ENCODE measurements at regions not wholly inside any gene's neighbourhood (a gene's known extent, or its start where the extent isn't known, plus 50 kb on each side); places are given as distances from the start of the nearest gene placed in this dataset.
"Not testable (repeated sequence)": the region's sequence is repeated elsewhere in the genome, so short reads cannot be mapped to it uniquely, and the experiment has no call there.

GRCh38 chr15:84147307-84147706 is 88.3 kb upstream of the GOLGA6L4 start:
- H3K9me2 ChIP-seq (replicated peaks; ENCODE audit: insufficient read depth, low read length); H3K4me2 ChIP-seq (ENCODE audit: low read depth, low read length); H2AFZ ChIP-seq (ENCODE audit: low read length); DNase-seq; H3K4me3 ChIP-seq (ENCODE audit: low read length); H3K79me2 ChIP-seq (ENCODE audit: low read length); H3K27ac ChIP-seq (ENCODE audit: low read length); H3K9ac ChIP-seq (ENCODE audit: low read length); H4K20me1 ChIP-seq (ENCODE audit: insufficient read depth, low read length); H3K4me1 ChIP-seq (ENCODE audit: low read length); H3K36me3 ChIP-seq (replicated peaks; ENCODE audit: insufficient read depth, low read length); H3F3A ChIP-seq (ENCODE audit: insufficient read depth, low read length); H3K9me3 ChIP-seq (replicated peaks; ENCODE audit: insufficient read depth, low read length); H3K27me3 ChIP-seq (replicated peaks; ENCODE audit: insufficient read depth, low read length): not testable (repeated sequence)

DNA sequence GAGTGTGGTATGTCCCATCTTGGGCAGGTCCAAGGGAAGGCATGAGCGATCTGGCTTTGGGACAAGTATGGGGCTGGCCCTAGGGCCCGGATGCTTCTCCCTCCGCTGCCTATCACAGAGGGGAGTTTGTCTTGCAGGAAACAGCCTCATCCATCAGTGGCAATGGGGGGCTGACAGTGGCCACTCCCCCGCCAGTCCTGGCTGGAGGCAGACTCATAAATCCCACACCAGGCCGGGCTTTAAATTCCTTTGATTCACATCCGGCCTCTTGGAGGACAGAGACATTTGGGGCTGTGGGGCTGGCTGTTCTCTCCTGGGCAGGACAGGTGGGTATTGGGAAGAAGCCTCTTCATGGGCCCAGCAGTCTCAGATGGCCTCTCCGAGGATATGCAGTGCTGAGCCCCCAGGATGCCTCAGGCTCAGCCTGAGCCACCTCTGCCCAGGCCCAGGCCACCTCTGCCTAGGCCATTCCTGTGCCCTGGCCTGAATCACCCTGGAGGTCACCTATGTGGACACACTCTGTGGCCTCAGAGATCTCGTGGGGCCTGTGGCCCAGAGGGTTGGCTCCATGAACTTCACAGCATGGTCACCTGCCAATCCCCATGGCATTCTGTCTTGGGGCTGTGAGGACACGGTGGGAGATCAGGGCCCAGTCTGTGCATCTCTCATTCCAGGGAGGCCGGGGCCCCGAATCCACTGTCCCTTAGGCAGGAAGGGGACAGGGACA is 84.2 kb upstream of the GOLGA6L4 start:
- no peak overlapping the region for H3K4me2 ChIP-seq (ENCODE audit: low read depth, low read length)
- no peak for DNase-seq

DNA sequence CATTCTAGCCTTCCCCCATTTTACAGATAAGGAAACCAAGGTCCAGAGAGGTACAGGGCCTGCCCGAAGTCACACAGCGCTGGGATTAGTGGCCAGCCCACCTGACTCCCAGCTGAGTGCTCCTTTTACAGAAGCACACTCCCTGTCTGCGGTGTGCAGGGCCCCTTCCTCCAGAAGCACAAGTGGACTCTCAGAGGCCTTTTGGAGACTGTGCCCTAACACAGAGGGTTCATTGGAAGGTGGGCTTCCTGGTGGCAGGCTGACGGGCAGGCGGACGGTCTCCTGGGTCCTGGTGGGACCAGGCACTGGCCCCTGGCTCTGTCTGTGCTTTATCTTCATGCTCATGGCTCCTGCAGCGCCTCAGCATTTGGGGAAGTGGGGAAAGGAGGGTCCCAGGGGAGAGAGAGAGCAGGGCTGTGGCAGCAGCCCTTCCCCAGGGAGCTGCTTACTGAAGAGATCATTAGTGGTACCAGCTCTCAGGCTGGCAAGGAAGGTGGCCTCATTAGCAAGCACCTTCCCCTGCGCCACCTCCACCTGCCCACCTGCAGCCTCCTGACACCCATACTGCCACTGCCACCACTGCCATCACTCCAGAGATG is 83.1 kb upstream of the GOLGA6L4 start:
- H3K9ac ChIP-seq (ENCODE audit: low read length); H3K27me3 ChIP-seq (replicated peaks; ENCODE audit: insufficient read depth, low read length); H3K27ac ChIP-seq (ENCODE audit: low read length); H3K9me2 ChIP-seq (replicated peaks; ENCODE audit: insufficient read depth, low read length); H3K9me3 ChIP-seq (replicated peaks; ENCODE audit: insufficient read depth, low read length); H3K4me2 ChIP-seq (ENCODE audit: low read depth, low read length); H3K36me3 ChIP-seq (replicated peaks; ENCODE audit: insufficient read depth, low read length); H3F3A ChIP-seq (ENCODE audit: insufficient read depth, low read length); H2AFZ ChIP-seq (ENCODE audit: low read length); H3K4me3 ChIP-seq (ENCODE audit: low read length); DNase-seq; H4K20me1 ChIP-seq (ENCODE audit: insufficient read depth, low read length); H3K4me1 ChIP-seq (ENCODE audit: low read length); H3K79me2 ChIP-seq (ENCODE audit: low read length): not testable (repeated sequence)

More for the DNA sequence above, 84.2 kb upstream of the GOLGA6L4 start:
- H3K79me2 ChIP-seq (ENCODE audit: low read length): no peaks in the 10 kb centered on the region
- H3K4me3 ChIP-seq (ENCODE audit: low read length): no peak overlapping the region
- H3K27me3 ChIP-seq (replicated peaks; ENCODE audit: insufficient read depth, low read length): no peaks in the 10 kb centered on the region
- no peaks in the 10 kb centered on the region for H3K36me3 ChIP-seq (replicated peaks; ENCODE audit: insufficient read depth, low read length)
- H3K9me2 ChIP-seq (replicated peaks; ENCODE audit: insufficient read depth, low read length): no peaks in the 10 kb centered on the region
- no peaks in the 10 kb centered on the region for H3K9me3 ChIP-seq (replicated peaks; ENCODE audit: insufficient read depth, low read length)
- TF ChIP-seq EZH2phosphoT487 (IDR thresholded peaks at IDR 0.05; ENCODE audit: low read length): no peak
- TF ChIP-seq EZH2 (optimal IDR thresholded peaks at IDR 0.05; ENCODE audit: low read depth, low read length): no peak
- TF ChIP-seq CTCF (IDR thresholded peaks at IDR 0.05; ENCODE audit: low read length): no peak
- no peak overlapping the region for H2AFZ ChIP-seq (ENCODE audit: low read length)
- no peaks in the 10 kb centered on the region for H3K4me1 ChIP-seq (ENCODE audit: low read length)
- H3F3A ChIP-seq (ENCODE audit: insufficient read depth, low read length): no peaks in the 10 kb centered on the region
- H3K27ac ChIP-seq (ENCODE audit: low read length): no peak overlapping the region
- H4K20me1 ChIP-seq (ENCODE audit: insufficient read depth, low read length): no peaks in the 10 kb centered on the region
- H3K9ac ChIP-seq (ENCODE audit: low read length): no peak overlapping the region

- H3K36me3 ChIP-seq (replicated peaks; ENCODE audit: insufficient read depth, low read length); H3F3A ChIP-seq (ENCODE audit: insufficient read depth, low read length); H4K20me1 ChIP-seq (ENCODE audit: insufficient read depth, low read length); H3K4me2 ChIP-seq (ENCODE audit: low read depth, low read length); H3K9ac ChIP-seq (ENCODE audit: low read length); H3K79me2 ChIP-seq (ENCODE audit: low read length); H2AFZ ChIP-seq (ENCODE audit: low read length); H3K27me3 ChIP-seq (replicated peaks; ENCODE audit: insufficient read depth, low read length); H3K4me3 ChIP-seq (ENCODE audit: low read length); H3K4me1 ChIP-seq (ENCODE audit: low read length); H3K9me2 ChIP-seq (replicated peaks; ENCODE audit: insufficient read depth, low read length); H3K27ac ChIP-seq (ENCODE audit: low read length); H3K9me3 ChIP-seq (replicated peaks; ENCODE audit: insufficient read depth, low read length); DNase-seq: not testable (repeated sequence)
Measured at GRCh38 chr15:84153655-84154140, 81.9 kb upstream of the GOLGA6L4 start.

- not testable (repeated sequence) for H3K27me3 ChIP-seq (replicated peaks; ENCODE audit: insufficient read depth, low read length); H3K4me1 ChIP-seq (ENCODE audit: low read length); H3K4me2 ChIP-seq (ENCODE audit: low read depth, low read length); H2AFZ ChIP-seq (ENCODE audit: low read length); H4K20me1 ChIP-seq (ENCODE audit: insufficient read depth, low read length); H3K9me3 ChIP-seq (replicated peaks; ENCODE audit: insufficient read depth, low read length); H3K79me2 ChIP-seq (ENCODE audit: low read length); H3K9me2 ChIP-seq (replicated peaks; ENCODE audit: insufficient read depth, low read length); H3K4me3 ChIP-seq (ENCODE audit: low read length); H3K36me3 ChIP-seq (replicated peaks; ENCODE audit: insufficient read depth, low read length); H3K9ac ChIP-seq (ENCODE audit: low read length); DNase-seq; H3K27ac ChIP-seq (ENCODE audit: low read length); H3F3A ChIP-seq (ENCODE audit: insufficient read depth, low read length)
Measured at GRCh38 chr15:84154314-84154713, 81.3 kb upstream of the GOLGA6L4 start.

DNA sequence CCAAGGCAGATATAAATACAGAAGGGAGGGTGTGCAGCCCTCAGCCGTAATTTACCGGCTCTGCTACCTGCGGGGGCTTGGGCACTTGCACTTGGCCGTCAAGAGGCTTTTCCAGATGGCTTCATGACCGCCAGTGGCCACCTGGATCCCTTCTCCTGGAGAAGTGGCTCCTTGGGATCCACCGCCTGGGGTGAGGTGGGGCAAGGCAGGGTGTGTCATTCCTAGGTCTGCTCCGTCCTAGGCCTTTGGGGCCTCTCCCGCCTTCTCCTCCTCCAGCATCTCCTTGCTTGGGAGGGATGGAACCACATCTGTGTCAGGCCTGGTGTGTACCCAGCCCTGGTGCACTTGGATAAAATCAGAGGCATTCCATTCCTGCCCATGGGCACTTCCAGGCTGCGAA is 80.8 kb upstream of the GOLGA6L4 start:
- not testable (repeated sequence) for H3K79me2 ChIP-seq (ENCODE audit: low read length); H3K27ac ChIP-seq (ENCODE audit: low read length); H3K4me2 ChIP-seq (ENCODE audit: low read depth, low read length); H3K4me3 ChIP-seq (ENCODE audit: low read length); H3K4me1 ChIP-seq (ENCODE audit: low read length); H2AFZ ChIP-seq (ENCODE audit: low read length); H3K27me3 ChIP-seq (replicated peaks; ENCODE audit: insufficient read depth, low read length); DNase-seq; H3K36me3 ChIP-seq (replicated peaks; ENCODE audit: insufficient read depth, low read length); H3K9ac ChIP-seq (ENCODE audit: low read length); H3K9me2 ChIP-seq (replicated peaks; ENCODE audit: insufficient read depth, low read length); H3F3A ChIP-seq (ENCODE audit: insufficient read depth, low read length); H3K9me3 ChIP-seq (replicated peaks; ENCODE audit: insufficient read depth, low read length); H4K20me1 ChIP-seq (ENCODE audit: insufficient read depth, low read length)

Data from MM.1S (cell line).